HUES6 (cell line): ENCODE measurements at regions not wholly inside any gene's neighbourhood (a gene's known extent, or its start where the extent isn't known, plus 50 kb on each side); places are given as distances from the start of the nearest gene placed in this dataset.

Experiments used
- H3K27ac ChIP-seq: 2 replicates; pipeline ENCODE4 v1.7.0; 2013; ENCODE audit warnings: low read depth, mild to moderate bottlenecking, low read length, inconsistent platforms
- H3K27me3 ChIP-seq: 2 replicates; pipeline ENCODE4 v1.6.1; 2013; ENCODE audit warnings: low read length; ENCODE audit not compliant: control insufficient read depth, insufficient read depth
- H3K36me3 ChIP-seq: 2 replicates; pipeline ENCODE4 v1.6.1; 2013; ENCODE audit warnings: low read length; ENCODE audit not compliant: control insufficient read depth, insufficient read depth
- H3K4me1 ChIP-seq: 2 replicates; pipeline ENCODE4 v1.6.1; 2013; ENCODE audit warnings: low read length; ENCODE audit not compliant: control insufficient read depth, insufficient read depth
- H3K4me3 ChIP-seq: 2 replicates; pipeline ENCODE4 v1.5.1; 2013; ENCODE audit warnings: low read depth, low read length
- H3K9ac ChIP-seq: one replicate; pipeline ENCODE4 v1.6.1; 2013; ENCODE audit warnings: mild to moderate bottlenecking, low read length
- H3K9me3 ChIP-seq: 2 replicates; pipeline ENCODE4 v1.6.1; 2013; ENCODE audit warnings: low read depth, low read length; ENCODE audit not compliant: control insufficient read depth, insufficient read depth

GRCh38 chr13:73397496-73398305 lies 338.9 kb downstream of the KLF5 start:
- Histone ChIP-seq H3K9me3 (no peaks in the 10 kb centered on the region), H3K27ac (no peak overlapping the region), H3K36me3 (no peaks in the 10 kb centered on the region), H3K27me3 (no peaks in the 10 kb centered on the region), H3K9ac (no peak overlapping the region), H3K4me1 (peaks cover 8% of the 10 kb centered on the region; the same call in 1 of the 2 replicates), H3K4me3 (no peak overlapping the region)

GRCh38 chr13:73394066-73394465 lies 335.3 kb downstream of the KLF5 start:
- Histone ChIP-seq H3K4me1 (peaks cover under 1% of the 10 kb centered on the region; the same call in 1 of the 2 replicates), H3K36me3 (no peaks in the 10 kb centered on the region), H3K9me3 (peaks cover 9% of the 10 kb centered on the region; the same call in 1 of the 2 replicates), H3K27me3 (no peaks in the 10 kb centered on the region), H3K9ac (no peak overlapping the region), H3K27ac (no peak overlapping the region), H3K4me3 (no peak overlapping the region)

GRCh38 chr13:73390100-73390499 lies 331.3 kb downstream of the KLF5 start:
- no peaks in the 10 kb centered on the region for H3K4me1 ChIP-seq
- no peaks in the 10 kb centered on the region for H3K36me3 ChIP-seq
- no peak overlapping the region for H3K4me3 ChIP-seq
- H3K9ac ChIP-seq: no peak overlapping the region
- peaks cover 9% of the 10 kb centered on the region; the same call in 1 of the 2 replicates for H3K9me3 ChIP-seq
- H3K27ac ChIP-seq: no peak overlapping the region
- H3K27me3 ChIP-seq: no peaks in the 10 kb centered on the region

- Histone ChIP-seq H3K36me3 (no peaks in the 10 kb centered on the region), H3K4me1 (no peaks in the 10 kb centered on the region), H3K9ac (no peak overlapping the region), H3K4me3 (no peak overlapping the region), H3K27ac (no peak overlapping the region), H3K27me3 (no peaks in the 10 kb centered on the region), H3K9me3 (peaks cover 9% of the 10 kb centered on the region; the same call in 1 of the 2 replicates)
These were observed 329.8 kb downstream of the KLF5 start for GRCh38 chr13:73388586-73388985.

GRCh38 chr13:73387318-73387717 lies 328.5 kb downstream of the KLF5 start:
- Histone ChIP-seq H3K4me3 (no peak overlapping the region), H3K27ac (no peak overlapping the region), H3K9me3 (peaks cover 9% of the 10 kb centered on the region; the same call in 1 of the 2 replicates), H3K9ac (no peak overlapping the region), H3K27me3 (no peaks in the 10 kb centered on the region), H3K4me1 (no peaks in the 10 kb centered on the region), H3K36me3 (no peaks in the 10 kb centered on the region)

GRCh38 chr13:73385848-73386247 lies 327.0 kb downstream of the KLF5 start:
- no peak overlapping the region for H3K4me3 ChIP-seq
- H3K9me3 ChIP-seq: peaks cover 9% of the 10 kb centered on the region; the same call in 1 of the 2 replicates
- H3K9ac ChIP-seq: no peak overlapping the region
- no peak overlapping the region for H3K27ac ChIP-seq
- no peaks in the 10 kb centered on the region for H3K36me3 ChIP-seq
- no peaks in the 10 kb centered on the region for H3K4me1 ChIP-seq
- no peaks in the 10 kb centered on the region for H3K27me3 ChIP-seq

- Histone ChIP-seq H3K27ac (no peak overlapping the region), H3K9ac (no peak overlapping the region), H3K4me3 (no peak overlapping the region), H3K9me3 (peaks cover under 1% of the 10 kb centered on the region; the same call in 1 of the 2 replicates), H3K4me1 (no peaks in the 10 kb centered on the region), H3K27me3 (no peaks in the 10 kb centered on the region), H3K36me3 (no peaks in the 10 kb centered on the region)
These were observed 314.1 kb downstream of the KLF5 start for GRCh38 chr13:73372666-73373627.

GRCh38 chr13:73370066-73370465 lies 311.3 kb downstream of the KLF5 start:
- H3K27me3 ChIP-seq: no peaks in the 10 kb centered on the region
- no peak overlapping the region for H3K27ac ChIP-seq
- H3K9me3 ChIP-seq: no peaks in the 10 kb centered on the region
- no peaks in the 10 kb centered on the region for H3K4me1 ChIP-seq
- no peak overlapping the region for H3K9ac ChIP-seq
- H3K36me3 ChIP-seq: no peaks in the 10 kb centered on the region
- no peak overlapping the region for H3K4me3 ChIP-seq

- no peaks in the 10 kb centered on the region for H3K9me3 ChIP-seq
- H3K9ac ChIP-seq: no peak overlapping the region
- no peak overlapping the region for H3K27ac ChIP-seq
- H3K36me3 ChIP-seq: no peaks in the 10 kb centered on the region
- no peaks in the 10 kb centered on the region for H3K4me1 ChIP-seq
- no peak overlapping the region for H3K4me3 ChIP-seq
- no peaks in the 10 kb centered on the region for H3K27me3 ChIP-seq
These were observed 310.3 kb downstream of the KLF5 start for GRCh38 chr13:73369095-73369494.

GRCh38 chr13:73368608-73369007 lies 309.8 kb downstream of the KLF5 start:
- Histone ChIP-seq H3K9ac (no peak overlapping the region), H3K27ac (no peak overlapping the region), H3K9me3 (no peaks in the 10 kb centered on the region), H3K4me3 (no peak overlapping the region), H3K36me3 (no peaks in the 10 kb centered on the region), H3K4me1 (no peaks in the 10 kb centered on the region), H3K27me3 (no peaks in the 10 kb centered on the region)

- H3K9ac ChIP-seq: no peak overlapping the region
- H3K4me3 ChIP-seq: no peak overlapping the region
- H3K27ac ChIP-seq: no peak overlapping the region
These were observed 309.1 kb downstream of the KLF5 start for GRCh38 chr13:73367886-73368285.

More at GRCh38 chr13:73367886-73368285, 309.1 kb downstream of the KLF5 start:
- no peaks in the 10 kb centered on the region for H3K36me3 ChIP-seq
- H3K27me3 ChIP-seq: no peaks in the 10 kb centered on the region
- no peaks in the 10 kb centered on the region for H3K9me3 ChIP-seq
- no peaks in the 10 kb centered on the region for H3K4me1 ChIP-seq
